ENCODE measurements at regions not wholly inside any gene's neighbourhood (a gene's known extent, or its start where the extent isn't known, plus 50 kb on each side); places are given as distances from the start of the nearest gene placed in this dataset.

GRCh38 chr20:57960803-57961575 lies 251.2 kb upstream of the PMEPA1 start:
- 54% methylated on average over 19 of the region's 19 CpGs for WGBS
- intact Hi-C loops (cut with DNase I) = no loop called here

GRCh38 chr20:57959589-57959988 lies 249.8 kb upstream of the PMEPA1 start:
- DNase-seq = no peak
- peaks cover 2% of the 10 kb centered on the region for H3K4me1 ChIP-seq (ENCODE audit: control insufficient read depth, insufficient read depth, low read length)
- H3K4me3 ChIP-seq (ENCODE audit: low read length) = no peak overlapping the region
- intact Hi-C loops (cut with DNase I) = no loop called here
- no peak overlapping the region for H3K27ac ChIP-seq (ENCODE audit: low read length)
- no peaks in the 10 kb centered on the region for H3K27me3 ChIP-seq (ENCODE audit: control insufficient read depth, insufficient read depth)
- no peak for ATAC-seq
- 87% methylated on average over 4 of the region's 4 CpGs for WGBS
- H3K9me3 ChIP-seq (ENCODE audit: control insufficient read depth, low read length) = no peaks in the 10 kb centered on the region

More at GRCh38 chr20:57960803-57961575, 251.2 kb upstream of the PMEPA1 start:
- peaks cover 2% of the 10 kb centered on the region for H3K4me1 ChIP-seq (ENCODE audit: control insufficient read depth, insufficient read depth, low read length)
- no peak for DNase-seq
- ATAC-seq = no peak
- H3K27ac ChIP-seq (ENCODE audit: low read length) = no peak overlapping the region
- H3K4me3 ChIP-seq (ENCODE audit: low read length) = no peak overlapping the region
- no peaks in the 10 kb centered on the region for H3K27me3 ChIP-seq (ENCODE audit: control insufficient read depth, insufficient read depth)
- H3K9me3 ChIP-seq (ENCODE audit: control insufficient read depth, low read length) = no peaks in the 10 kb centered on the region

- no peak overlapping the region for H3K4me3 ChIP-seq (ENCODE audit: low read length)
- DNase-seq (no peak), ATAC-seq (no peak)
- peaks cover 2% of the 10 kb centered on the region for H3K4me1 ChIP-seq (ENCODE audit: control insufficient read depth, insufficient read depth, low read length)
- no peak overlapping the region for H3K27ac ChIP-seq (ENCODE audit: low read length)
- H3K9me3 ChIP-seq (ENCODE audit: control insufficient read depth, low read length) = no peaks in the 10 kb centered on the region
- H3K27me3 ChIP-seq (ENCODE audit: control insufficient read depth, insufficient read depth) = no peaks in the 10 kb centered on the region
- 85% methylated on average over 12 of the region's 12 CpGs for WGBS
- intact Hi-C loops (cut with DNase I) = no loop called here
These were observed 249.2 kb upstream of the PMEPA1 start for GRCh38 chr20:57959018-57959417.

- intact Hi-C loops (cut with DNase I) = no loop called here
- 73% methylated on average over 3 of the region's 3 CpGs for WGBS
- H3K27me3 ChIP-seq (ENCODE audit: control insufficient read depth, insufficient read depth) = no peaks in the 10 kb centered on the region
- H3K4me1 ChIP-seq (ENCODE audit: control insufficient read depth, insufficient read depth, low read length) = peaks cover 2% of the 10 kb centered on the region
- H3K9me3 ChIP-seq (ENCODE audit: control insufficient read depth, low read length) = no peaks in the 10 kb centered on the region
- ATAC-seq (no peak), DNase-seq (no peak)
- H3K4me3 ChIP-seq (ENCODE audit: low read length) = no peak overlapping the region
- H3K27ac ChIP-seq (ENCODE audit: low read length) = no peak overlapping the region
These were observed 248.2 kb upstream of the PMEPA1 start for GRCh38 chr20:57958050-57958420.

GRCh38 chr20:57957411-57958049 lies 247.7 kb upstream of the PMEPA1 start:
- H3K9me3 ChIP-seq (ENCODE audit: control insufficient read depth, low read length) = no peaks in the 10 kb centered on the region
- 86% methylated on average over 10 of the region's 10 CpGs for WGBS
- no peak overlapping the region for H3K27ac ChIP-seq (ENCODE audit: low read length)
- DNase-seq = no peak
- H3K27me3 ChIP-seq (ENCODE audit: control insufficient read depth, insufficient read depth) = no peaks in the 10 kb centered on the region
- no peak for ATAC-seq
- intact Hi-C loops (cut with DNase I) = no loop called here
- H3K4me3 ChIP-seq (ENCODE audit: low read length) = no peak overlapping the region
- peaks cover 2% of the 10 kb centered on the region for H3K4me1 ChIP-seq (ENCODE audit: control insufficient read depth, insufficient read depth, low read length)

GRCh38 chr20:57953638-57954037 lies 243.8 kb upstream of the PMEPA1 start:
- WGBS = 74% methylated on average over 4 of the region's 4 CpGs
- intact Hi-C loops (cut with DNase I) = no loop called here

GRCh38 chr20:57952136-57952535 lies 242.3 kb upstream of the PMEPA1 start:
- no peak for ATAC-seq
- 95% methylated on average over 1 of the region's 1 CpG for whole genome bisulfite sequencing

More at GRCh38 chr20:57953638-57954037, 243.8 kb upstream of the PMEPA1 start:
- Histone ChIP-seq H3K27me3 (ENCODE audit: control insufficient read depth, insufficient read depth) (no peaks in the 10 kb centered on the region), H3K9me3 (ENCODE audit: control insufficient read depth, low read length) (no peaks in the 10 kb centered on the region), H3K4me3 (ENCODE audit: low read length) (no peak overlapping the region), H3K27ac (ENCODE audit: low read length) (no peak overlapping the region), H3K4me1 (ENCODE audit: control insufficient read depth, insufficient read depth, low read length) (no peaks in the 10 kb centered on the region)
- ATAC-seq = no peak
- no peak for DNase-seq

GRCh38 chr20:57951549-57951948 lies 241.7 kb upstream of the PMEPA1 start:
- DNase-seq (no peak), ATAC-seq (no peak)
- intact Hi-C loops (cut with DNase I) = no loop called here
- 89% methylated on average over 3 of the region's 3 CpGs for WGBS
- H3K27me3 ChIP-seq (ENCODE audit: control insufficient read depth, insufficient read depth) = no peaks in the 10 kb centered on the region
- no peaks in the 10 kb centered on the region for H3K4me1 ChIP-seq (ENCODE audit: control insufficient read depth, insufficient read depth, low read length)
- H3K27ac ChIP-seq (ENCODE audit: low read length) = no peak overlapping the region
- H3K4me3 ChIP-seq (ENCODE audit: low read length) = no peak overlapping the region
- H3K9me3 ChIP-seq (ENCODE audit: control insufficient read depth, low read length) = no peaks in the 10 kb centered on the region

More at GRCh38 chr20:57952136-57952535, 242.3 kb upstream of the PMEPA1 start:
- no peak for DNase-seq
- intact Hi-C loops (cut with DNase I) = no loop called here
- Histone ChIP-seq H3K4me1 (ENCODE audit: control insufficient read depth, insufficient read depth, low read length) (no peaks in the 10 kb centered on the region), H3K9me3 (ENCODE audit: control insufficient read depth, low read length) (no peaks in the 10 kb centered on the region), H3K27ac (ENCODE audit: low read length) (no peak overlapping the region), H3K4me3 (ENCODE audit: low read length) (no peak overlapping the region), H3K27me3 (ENCODE audit: control insufficient read depth, insufficient read depth) (no peaks in the 10 kb centered on the region)

- Histone ChIP-seq H3K9me3 (ENCODE audit: control insufficient read depth, low read length) (no peaks in the 10 kb centered on the region), H3K27ac (ENCODE audit: low read length) (no peak overlapping the region), H3K4me3 (ENCODE audit: low read length) (no peak overlapping the region), H3K4me1 (ENCODE audit: control insufficient read depth, insufficient read depth, low read length) (no peaks in the 10 kb centered on the region), H3K27me3 (ENCODE audit: control insufficient read depth, insufficient read depth) (no peaks in the 10 kb centered on the region)
- no peak for DNase-seq
- ATAC-seq = no peak
- intact Hi-C loops (cut with DNase I) = no loop called here
- 79% methylated on average over 14 of the region's 14 CpGs for WGBS
These were observed 241.1 kb upstream of the PMEPA1 start for GRCh38 chr20:57950764-57951485.

- Histone ChIP-seq H3K9me3 (ENCODE audit: control insufficient read depth, low read length) (no peaks in the 10 kb centered on the region), H3K4me3 (ENCODE audit: low read length) (no peak overlapping the region), H3K27ac (ENCODE audit: low read length) (no peak overlapping the region), H3K27me3 (ENCODE audit: control insufficient read depth, insufficient read depth) (no peaks in the 10 kb centered on the region), H3K4me1 (ENCODE audit: control insufficient read depth, insufficient read depth, low read length) (no peaks in the 10 kb centered on the region)
- no peak for ATAC-seq
- intact Hi-C loops (cut with DNase I) = no loop called here
- no peak for DNase-seq
- 82% methylated on average over 9 of the region's 9 CpGs for WGBS
These were observed 238.6 kb upstream of the PMEPA1 start for GRCh38 chr20:57948180-57948955.
